ENCODE measurements at regions not wholly inside any gene's neighbourhood (a gene's known extent, or its start where the extent isn't known, plus 50 kb on each side); places are given as distances from the start of the nearest gene placed in this dataset.
"Not testable (repeated sequence)": the region's sequence is repeated elsewhere in the genome, so short reads cannot be mapped to it uniquely, and the experiment has no call there.

GRCh38 chr1:188794969-188795368, 1682.7 kb downstream of the BRINP3 start:
- Histone ChIP-seq H3K4me1 (ENCODE audit: control insufficient read depth in 1 of 2, insufficient read depth in 2 of 2, low read length in 2 of 2) (no peaks in the 10 kb centered on the region), H3K4me3 (ENCODE audit: low read depth, low read length) (no peak overlapping the region), H4K91ac (ENCODE audit: low read depth, low read length) (no peak overlapping the region), H3K9me3 (ENCODE audit: insufficient read depth, low read depth, low read length) (no peaks in the 10 kb centered on the region), H3K9ac (ENCODE audit: low read length) (no peak overlapping the region), H2BK12ac (ENCODE audit: low read length) (no peak overlapping the region), H4K8ac (ENCODE audit: low read depth, low read length) (no peak overlapping the region), H3K27me3 (ENCODE audit: insufficient read depth, low read length) (no peaks in the 10 kb centered on the region), H3K27ac (ENCODE audit: low read depth, low read length) (no peak overlapping the region), H4K12ac (ENCODE audit: low read depth, low read length) (no peak overlapping the region), H2BK120ac (ENCODE audit: insufficient read depth, low read length, poor library complexity) (no peak overlapping the region), H3K4me2 (ENCODE audit: low read length) (no peak overlapping the region), H2AK5ac (ENCODE audit: low read length) (no peak overlapping the region), H2BK5ac (ENCODE audit: low read depth, low read length, poor library complexity) (no peak overlapping the region), H3K18ac (ENCODE audit: low read length) (no peak overlapping the region), H3K23ac (ENCODE audit: low read length) (no peak overlapping the region), H2AFZ (ENCODE audit: insufficient read depth, low read length, poor library complexity) (no peak overlapping the region), H3K4ac (ENCODE audit: low read depth, low read length) (no peak overlapping the region), H3K14ac (ENCODE audit: low read length) (no peak overlapping the region), H3K79me1 (ENCODE audit: low read length) (no peaks in the 10 kb centered on the region), H3K79me2 (ENCODE audit: control insufficient read depth, insufficient read depth, low read length, poor library complexity) (no peaks in the 10 kb centered on the region), H3K36me3 (ENCODE audit: control insufficient read depth in 1 of 2, insufficient read depth in 2 of 2, low read length in 2 of 2) (no peaks in the 10 kb centered on the region)
- DNase-seq = no peak

DNA sequence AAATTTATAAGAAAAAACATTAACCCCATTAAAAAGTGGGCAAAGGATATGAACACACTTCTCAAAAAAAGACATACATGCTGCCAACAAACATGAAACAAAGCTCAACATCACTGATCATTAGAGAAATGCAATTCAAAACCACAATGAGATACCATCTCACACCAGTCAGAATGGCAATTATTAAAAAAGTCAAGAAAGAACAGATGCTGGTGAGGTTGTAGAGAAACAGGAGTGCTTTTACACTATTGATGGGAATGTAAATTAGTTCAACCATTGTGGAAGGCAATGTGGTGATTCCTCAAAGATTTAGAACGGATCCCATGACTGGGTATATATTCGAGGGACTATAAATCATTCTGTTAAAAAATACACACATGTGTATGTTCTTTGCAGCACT, 1665.5 kb downstream of the BRINP3 start:
- not testable (repeated sequence) for H3K36me3 ChIP-seq (ENCODE audit: control insufficient read depth in 1 of 2, insufficient read depth in 2 of 2, low read length in 2 of 2); H3K79me2 ChIP-seq (ENCODE audit: control insufficient read depth, insufficient read depth, low read length, poor library complexity); H2AFZ ChIP-seq (ENCODE audit: insufficient read depth, low read length, poor library complexity); H3K9ac ChIP-seq (ENCODE audit: low read length); H4K91ac ChIP-seq (ENCODE audit: low read depth, low read length); H3K79me1 ChIP-seq (ENCODE audit: low read length); H2BK5ac ChIP-seq (ENCODE audit: low read depth, low read length, poor library complexity); H2BK12ac ChIP-seq (ENCODE audit: low read length); H3K4ac ChIP-seq (ENCODE audit: low read depth, low read length); H3K27me3 ChIP-seq (ENCODE audit: insufficient read depth, low read length); DNase-seq; H3K14ac ChIP-seq (ENCODE audit: low read length); H2AK5ac ChIP-seq (ENCODE audit: low read length); H3K27ac ChIP-seq (ENCODE audit: low read depth, low read length); H2BK120ac ChIP-seq (ENCODE audit: insufficient read depth, low read length, poor library complexity); H3K4me1 ChIP-seq (ENCODE audit: control insufficient read depth in 1 of 2, insufficient read depth in 2 of 2, low read length in 2 of 2); H3K4me2 ChIP-seq (ENCODE audit: low read length); H4K8ac ChIP-seq (ENCODE audit: low read depth, low read length); H3K18ac ChIP-seq (ENCODE audit: low read length); H3K9me3 ChIP-seq (ENCODE audit: insufficient read depth, low read depth, low read length); H3K23ac ChIP-seq (ENCODE audit: low read length); H4K12ac ChIP-seq (ENCODE audit: low read depth, low read length); H3K4me3 ChIP-seq (ENCODE audit: low read depth, low read length)
- no CpG with 5 or more reads among the region's 2 CpGs for WGBS (ENCODE audit: extremely low coverage, insufficient coverage, insufficient read length)

GRCh38 chr1:188812836-188813573, 1664.7 kb downstream of the BRINP3 start:
- not testable (repeated sequence) for H3K4me1 ChIP-seq (ENCODE audit: control insufficient read depth in 1 of 2, insufficient read depth in 2 of 2, low read length in 2 of 2); H2AFZ ChIP-seq (ENCODE audit: insufficient read depth, low read length, poor library complexity); H3K18ac ChIP-seq (ENCODE audit: low read length); H2BK120ac ChIP-seq (ENCODE audit: insufficient read depth, low read length, poor library complexity); H3K27me3 ChIP-seq (ENCODE audit: insufficient read depth, low read length); H4K12ac ChIP-seq (ENCODE audit: low read depth, low read length); H2BK12ac ChIP-seq (ENCODE audit: low read length); H3K14ac ChIP-seq (ENCODE audit: low read length); DNase-seq; H2AK5ac ChIP-seq (ENCODE audit: low read length); H4K91ac ChIP-seq (ENCODE audit: low read depth, low read length); H3K36me3 ChIP-seq (ENCODE audit: control insufficient read depth in 1 of 2, insufficient read depth in 2 of 2, low read length in 2 of 2); H3K79me1 ChIP-seq (ENCODE audit: low read length); H4K8ac ChIP-seq (ENCODE audit: low read depth, low read length); H3K4me2 ChIP-seq (ENCODE audit: low read length); H3K23ac ChIP-seq (ENCODE audit: low read length); H3K9me3 ChIP-seq (ENCODE audit: insufficient read depth, low read depth, low read length); H3K9ac ChIP-seq (ENCODE audit: low read length); H3K4me3 ChIP-seq (ENCODE audit: low read depth, low read length); H2BK5ac ChIP-seq (ENCODE audit: low read depth, low read length, poor library complexity); H3K79me2 ChIP-seq (ENCODE audit: control insufficient read depth, insufficient read depth, low read length, poor library complexity); H3K4ac ChIP-seq (ENCODE audit: low read depth, low read length); H3K27ac ChIP-seq (ENCODE audit: low read depth, low read length)
- WGBS (ENCODE audit: extremely low coverage, insufficient coverage, insufficient read length) = no CpG with 5 or more reads among the region's 39 CpGs

DNA sequence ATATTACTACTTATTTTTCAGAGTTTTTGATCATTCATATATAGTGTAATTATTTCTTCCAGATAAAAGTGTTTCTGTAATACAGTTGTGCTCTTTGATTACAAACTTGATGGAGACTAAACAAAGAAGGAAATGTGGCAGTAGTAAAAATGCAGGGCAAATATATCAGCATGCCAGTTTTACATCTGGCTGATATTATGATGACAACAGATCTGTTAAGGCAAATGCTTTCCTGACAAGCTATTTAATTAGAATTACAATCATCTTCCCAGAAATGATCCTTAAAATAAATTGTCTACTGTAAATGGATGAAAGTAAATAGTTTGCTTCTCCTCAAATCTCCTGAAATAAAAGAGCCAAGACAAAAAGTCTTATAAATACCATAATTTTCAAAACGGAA, 1659.8 kb downstream of the BRINP3 start:
- H2BK120ac ChIP-seq (ENCODE audit: insufficient read depth, low read length, poor library complexity) = no peak overlapping the region
- H3K9me3 ChIP-seq (ENCODE audit: insufficient read depth, low read depth, low read length) = no peaks in the 10 kb centered on the region
- no peak overlapping the region for H2BK12ac ChIP-seq (ENCODE audit: low read length)
- H3K4me2 ChIP-seq (ENCODE audit: low read length) = no peak overlapping the region
- no peak overlapping the region for H3K23ac ChIP-seq (ENCODE audit: low read length)
- H3K4ac ChIP-seq (ENCODE audit: low read depth, low read length) = no peak overlapping the region
- H2AK5ac ChIP-seq (ENCODE audit: low read length) = no peak overlapping the region
- no peak overlapping the region for H4K12ac ChIP-seq (ENCODE audit: low read depth, low read length)
- H3K9ac ChIP-seq (ENCODE audit: low read length) = no peak overlapping the region
- H3K4me1 ChIP-seq (ENCODE audit: control insufficient read depth in 1 of 2, insufficient read depth in 2 of 2, low read length in 2 of 2) = peaks cover 3 to 6% of the 10 kb centered on the region in 2 experiments
- H2AFZ ChIP-seq (ENCODE audit: insufficient read depth, low read length, poor library complexity) = no peak overlapping the region
- no peak overlapping the region for H3K4me3 ChIP-seq (ENCODE audit: low read depth, low read length)
- DNase-seq = no peak
- no peak overlapping the region for H3K14ac ChIP-seq (ENCODE audit: low read length)
- H4K91ac ChIP-seq (ENCODE audit: low read depth, low read length) = no peak overlapping the region
- no peaks in the 10 kb centered on the region for H3K27me3 ChIP-seq (ENCODE audit: insufficient read depth, low read length)
- H3K79me1 ChIP-seq (ENCODE audit: low read length) = no peaks in the 10 kb centered on the region
- H3K18ac ChIP-seq (ENCODE audit: low read length) = no peak overlapping the region
- no peaks in the 10 kb centered on the region for H3K79me2 ChIP-seq (ENCODE audit: control insufficient read depth, insufficient read depth, low read length, poor library complexity)
- no peak overlapping the region for H2BK5ac ChIP-seq (ENCODE audit: low read depth, low read length, poor library complexity)
- H3K27ac ChIP-seq (ENCODE audit: low read depth, low read length) = no peak overlapping the region
- no CpG with 5 or more reads among the region's 1 CpG for WGBS (ENCODE audit: extremely low coverage, insufficient coverage, insufficient read length)
- H4K8ac ChIP-seq (ENCODE audit: low read depth, low read length) = no peak overlapping the region
- no peaks in the 10 kb centered on the region for H3K36me3 ChIP-seq (ENCODE audit: control insufficient read depth in 1 of 2, insufficient read depth in 2 of 2, low read length in 2 of 2)

All from trophoblast cell (in vitro differentiated cells and primary cell).